ENCODE measurements at regions not wholly inside any gene's neighbourhood (a gene's known extent, or its start where the extent isn't known, plus 50 kb on each side); places are given as distances from the start of the nearest gene placed in this dataset.

GRCh38 chr5:156120777-156121176 is 206.2 kb upstream of the SGCD start:
- BruUV-seq (replicated peaks), result no TSS peak
- no peak for ATAC-seq
- TF ChIP-seq ARNT (IDR thresholded peaks at IDR 0.05), result no peak
- no peak for TF ChIP-seq HDAC1 (IDR thresholded peaks at IDR 0.05)
- TF ChIP-seq CHAMP1 (IDR thresholded peaks at IDR 0.05), result no peak
- no peak for TF ChIP-seq ZNF639 (CRISPR knock-in tag; conservative IDR thresholded peaks at IDR 0.05 in 1 of 2, IDR thresholded peaks at IDR 0.05 in 1 of 2)
- no peak for TF ChIP-seq PURB (CRISPR knock-in tag; IDR thresholded peaks at IDR 0.05; ENCODE audit: low read depth)
- no peak for TF ChIP-seq MGA (IDR thresholded peaks at IDR 0.05)
- TF ChIP-seq THRAP3 (IDR thresholded peaks at IDR 0.05; ENCODE audit: borderline replicate concordance), result no peak
- no peak for TF ChIP-seq ZNF146 (CRISPR knock-in tag; IDR thresholded peaks at IDR 0.05; ENCODE audit: unreplicated experiment)

More at GRCh38 chr5:156120777-156121176, 206.2 kb upstream of the SGCD start:
- no peaks in the 10 kb centered on the region for H3K9me1 ChIP-seq (ENCODE audit: control insufficient read depth, insufficient read depth, low read length)
- in situ Hi-C loops (cut with MboI), result no loop called here
- no peak overlapping the region for H3K4me3 ChIP-seq
- POLR2A ChIA-PET, result no interaction called here
- H4K20me1 ChIP-seq (replicated peaks; ENCODE audit: control insufficient read depth, insufficient read depth, low read length), result no peaks in the 10 kb centered on the region
- no peaks in the 10 kb centered on the region for H3K4me1 ChIP-seq (replicated peaks in 1 of 2; ENCODE audit: control insufficient read depth in 2 of 2, insufficient read depth in 2 of 2, low read length in 2 of 2)
- intact Hi-C loops (cut with micrococcal nuclease), result no loop called here
- FAIRE-seq (no peak), DNase-seq (ENCODE audit: extremely low read depth in 1 of 4, low spot score in 3 of 4) (no peak)
- no peaks in the 10 kb centered on the region for H3K36me3 ChIP-seq (ENCODE audit: control insufficient read depth, insufficient read depth, low read length)
- 0 out of 2 replicates have a peak, but pooled peaks cover 1% of the 10 kb centered on the region for H3K9me3 ChIP-seq (replicated peaks; ENCODE audit: control insufficient read depth, insufficient read depth, low read depth, low read length)
- H2AFZ ChIP-seq (ENCODE audit: low read depth, low read length), result no peak overlapping the region
- 0% methylated on average over 4 of the region's 4 CpGs for WGBS (ENCODE audit: insufficient coverage, low coverage, missing lambda C conversion rate)
- CTCF ChIA-PET (ENCODE audit: low intra/inter-chr PET ratio), result no interaction called here
- no peaks in the 10 kb centered on the region for H3K79me2 ChIP-seq (ENCODE audit: control insufficient read depth, insufficient read depth, low read length)
- H3K9ac ChIP-seq (ENCODE audit: insufficient read depth in 1 of 2, low read depth in 2 of 2, low read length in 2 of 2), result no peak overlapping the region
- no peaks in the 10 kb centered on the region for H3K27me3 ChIP-seq (ENCODE audit: control insufficient read depth in 2 of 2, insufficient read depth in 2 of 2, low read length in 2 of 2)
- H3K4me2 ChIP-seq (ENCODE audit: insufficient read depth, low read length), result no peak overlapping the region
- no peak overlapping the region for H3K27ac ChIP-seq (ENCODE audit: extremely low read depth, low read depth, low read length)
